ENCODE measurements at regions not wholly inside any gene's neighbourhood (a gene's known extent, or its start where the extent isn't known, plus 50 kb on each side); places are given as distances from the start of the nearest gene placed in this dataset.

- TF ChIP-seq, protein P1, sequence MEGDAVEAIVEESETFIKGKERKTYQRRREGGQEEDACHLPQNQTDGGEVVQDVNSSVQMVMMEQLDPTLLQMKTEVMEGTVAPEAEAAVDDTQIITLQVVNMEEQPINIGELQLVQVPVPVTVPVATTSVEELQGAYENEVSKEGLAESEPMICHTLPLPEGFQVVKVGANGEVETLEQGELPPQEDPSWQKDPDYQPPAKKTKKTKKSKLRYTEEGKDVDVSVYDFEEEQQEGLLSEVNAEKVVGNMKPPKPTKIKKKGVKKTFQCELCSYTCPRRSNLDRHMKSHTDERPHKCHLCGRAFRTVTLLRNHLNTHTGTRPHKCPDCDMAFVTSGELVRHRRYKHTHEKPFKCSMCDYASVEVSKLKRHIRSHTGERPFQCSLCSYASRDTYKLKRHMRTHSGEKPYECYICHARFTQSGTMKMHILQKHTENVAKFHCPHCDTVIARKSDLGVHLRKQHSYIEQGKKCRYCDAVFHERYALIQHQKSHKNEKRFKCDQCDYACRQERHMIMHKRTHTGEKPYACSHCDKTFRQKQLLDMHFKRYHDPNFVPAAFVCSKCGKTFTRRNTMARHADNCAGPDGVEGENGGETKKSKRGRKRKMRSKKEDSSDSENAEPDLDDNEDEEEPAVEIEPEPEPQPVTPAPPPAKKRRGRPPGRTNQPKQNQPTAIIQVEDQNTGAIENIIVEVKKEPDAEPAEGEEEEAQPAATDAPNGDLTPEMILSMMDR (optimal IDR thresholded peaks at IDR 0.05 in 1 of 3, IDR thresholded peaks at IDR 0.05 in 1 of 3, conservative IDR thresholded peaks at IDR 0.05 in 1 of 3; ENCODE audit: extremely low read depth in 1 of 3, insufficient read depth in 2 of 3, low read length in 3 of 3): no peak
- no peak for TF ChIP-seq EZH2 (IDR thresholded peaks at IDR 0.05; ENCODE audit: low read length)
Observed at GRCh38 chr16:55123652-55124051, 193.0 kb downstream of the IRX5 start.
